Testis (tissue), 2 donors: ENCODE measurements at regions not wholly inside any gene's neighbourhood (a gene's known extent, or its start where the extent isn't known, plus 50 kb on each side); places are given as distances from the start of the nearest gene placed in this dataset.
A peak's percentile ranks its signal among the peaks of the same experiment; 100 is the strongest.

Experiments used
- DNase-seq: peaks from one replicate; pipeline ENCODE4 v3.0.0-alpha.2; 2019
- H3K27ac ChIP-seq, 2 donors: fragments of 200-600 bp; sonication (generic); one replicate each; pipeline ENCODE4 v1.5.1; 2019
- H3K27me3 ChIP-seq: fragments of 200-600 bp; sonication (generic); one replicate; pipeline ENCODE4 v1.5.1; 2019
- H3K36me3 ChIP-seq: fragments of 200-600 bp; sonication (generic); one replicate; pipeline ENCODE4 v1.5.1; 2017; ENCODE audit warnings: low read depth; ENCODE audit errors: missing control alignments
- H3K4me1 ChIP-seq: fragments of 200-600 bp; sonication (generic); one replicate; pipeline ENCODE4 v1.5.1; 2019
- H3K4me3 ChIP-seq, 2 donors: fragments of 200-600 bp; sonication (generic); one replicate each; pipeline ENCODE4 v1.5.1; 2017 to 2019
- H3K9me3 ChIP-seq: fragments of 200-600 bp; sonication (generic); one replicate; pipeline ENCODE4 v1.5.1; 2017
- CTCF ChIP-seq, 3 experiments: fragments of 450-650 bp in 2 of 3; fragments of 200-600 bp in 1 of 3; sonication (generic) in 1 of 3; IDR thresholded peaks; one replicate each; pipeline ENCODE4 v1.5.1; 2016 to 2019; ENCODE audit warnings: antibody characterized with exemption in 3 of 3, mild to moderate bottlenecking in 2 of 3, moderate library complexity in 1 of 3
- POLR2A ChIP-seq: fragments of 450-650 bp; IDR thresholded peaks from one replicate; pipeline ENCODE4 v1.6.1; 2017; ENCODE audit warnings: antibody characterized with exemption, mild to moderate bottlenecking, moderate library complexity
- WGBS, 2 donors: methylation state at CpG; one replicate each; pipeline ENCODE4 v1.1.5; 2018; 5-methylcytosine and 5-hydroxymethylcytosine counted together
- intact Hi-C: fragments of 100-400 bp; cut with DNase I; formaldehyde crosslinking; loops from one replicate; pipeline ENCODE4 v1.15.1; 2023; ENCODE audit warnings: low total_unique reads

- Histone ChIP-seq H3K4me1 (no peaks in the 10 kb centered on the region), H3K9me3 (no peaks in the 10 kb centered on the region), H3K36me3 (no peaks in the 10 kb centered on the region), H3K4me3 (no peak overlapping the region), H3K27me3 (no peaks in the 10 kb centered on the region), H3K27ac (no peak overlapping the region)
- DNase-seq: no peak
- intact Hi-C loops: no loop called here
- WGBS, 2 donors: 71 to 74% methylated on average over 1 of the region's 1 CpG
- TF ChIP-seq POLR2A (no peak), CTCF (IDR thresholded peaks at IDR 0.05) (peak in 1 of 3 experiments; percentile 41)
These were observed 1046.0 kb upstream of the TMEFF2 start for GRCh38 chr2:193240752-193241151.

GRCh38 chr2:193231634-193232033 lies 1036.9 kb upstream of the TMEFF2 start:
- Histone ChIP-seq H3K27me3 (no peaks in the 10 kb centered on the region), H3K9me3 (no peaks in the 10 kb centered on the region), H3K4me1 (no peaks in the 10 kb centered on the region), H3K36me3 (no peaks in the 10 kb centered on the region), H3K4me3 (no peak overlapping the region), H3K27ac (no peak overlapping the region)
- 74 to 78% methylated on average over 2 of the region's 2 CpGs for WGBS, 2 donors
- TF ChIP-seq POLR2A (no peak), CTCF (IDR thresholded peaks at IDR 0.05) (no peak)
- no peak for DNase-seq
- intact Hi-C loops: no loop called here

- Histone ChIP-seq H3K36me3 (no peaks in the 10 kb centered on the region), H3K4me3 (no peak overlapping the region), H3K27ac (no peak overlapping the region), H3K4me1 (no peaks in the 10 kb centered on the region), H3K9me3 (no peaks in the 10 kb centered on the region), H3K27me3 (no peaks in the 10 kb centered on the region)
- intact Hi-C loops: no loop called here
- WGBS, 2 donors: 84 to 85% methylated on average over 1 of the region's 1 CpG
- TF ChIP-seq POLR2A: no peak
- no peak for TF ChIP-seq CTCF (IDR thresholded peaks at IDR 0.05)
- no peak for DNase-seq
These were observed 1033.5 kb upstream of the TMEFF2 start for GRCh38 chr2:193228276-193228675.

- TF ChIP-seq POLR2A (no peak), CTCF (IDR thresholded peaks at IDR 0.05) (no peak)
- H3K4me3 ChIP-seq: no peak overlapping the region
These were observed 1027.7 kb upstream of the TMEFF2 start for GRCh38 chr2:193222454-193222853.

GRCh38 chr2:193219413-193219812 lies 1024.7 kb upstream of the TMEFF2 start:
- no peaks in the 10 kb centered on the region for H3K9me3 ChIP-seq
- TF ChIP-seq CTCF (IDR thresholded peaks at IDR 0.05) (no peak), POLR2A (no peak)
- no peaks in the 10 kb centered on the region for H3K36me3 ChIP-seq
- no peak for DNase-seq
- no peaks in the 10 kb centered on the region for H3K4me1 ChIP-seq
- H3K27ac ChIP-seq: no peak overlapping the region
- no peak overlapping the region for H3K4me3 ChIP-seq
- intact Hi-C loops: no loop called here
- H3K27me3 ChIP-seq: no peaks in the 10 kb centered on the region

More at GRCh38 chr2:193222454-193222853, 1027.7 kb upstream of the TMEFF2 start:
- intact Hi-C loops: no loop called here
- Histone ChIP-seq H3K36me3 (no peaks in the 10 kb centered on the region), H3K9me3 (no peaks in the 10 kb centered on the region), H3K27ac (no peak overlapping the region), H3K27me3 (no peaks in the 10 kb centered on the region), H3K4me1 (no peaks in the 10 kb centered on the region)
- DNase-seq: no peak
- WGBS, 2 donors: 81 to 82% methylated on average over 2 of the region's 2 CpGs
